Adrenal gland (tissue), 9 donors: ENCODE measurements at regions not wholly inside any gene's neighbourhood (a gene's known extent, or its start where the extent isn't known, plus 50 kb on each side); places are given as distances from the start of the nearest gene placed in this dataset.
"Not testable (repeated sequence)": the region's sequence is repeated elsewhere in the genome, so short reads cannot be mapped to it uniquely, and the experiment has no call there.

Experiments used
- DNase-seq, 7 donors: peaks; one replicate each; pipeline ENCODE4 v3.0.0-alpha.2; 2019 to 2020
- H3K27ac ChIP-seq, 5 donors: fragments of 200-600 bp; sonication (generic) in 4 of 5; 1 replicate in 3 of 5; 2 replicates in 2 of 5; pipeline versions ENCODE4 v1.5.1 to v1.8.0; 2016 to 2020; ENCODE audit warnings: mild to moderate bottlenecking in 1 of 5
- H3K27me3 ChIP-seq: fragments of 200-600 bp; 2 replicates; pipeline ENCODE4 v1.8.0; 2021
- H3K36me3 ChIP-seq, 2 donors: fragments of 200-600 bp; replicated peaks in 1 of 2; 1 replicate in 1 of 2; 2 replicates in 1 of 2; pipeline versions ENCODE4 v1.5.1 to v1.8.0; 2018 to 2022
- H3K4me1 ChIP-seq, 2 donors: fragments of 200-600 bp; replicated peaks in 1 of 2; 1 replicate in 1 of 2; 2 replicates in 1 of 2; pipeline versions ENCODE4 v1.5.1 to v1.8.0; 2018 to 2021
- H3K4me3 ChIP-seq, 4 donors: fragments of 200-600 bp; sonication (generic) in 3 of 4; one replicate each; pipeline ENCODE4 v1.5.1; 2016 to 2018
- H3K9me3 ChIP-seq, 3 donors: fragments of 200-600 bp; sonication (generic) in 1 of 3; replicated peaks in 1 of 3; 1 replicate in 2 of 3; 2 replicates in 1 of 3; pipeline versions ENCODE4 v1.5.1 to v1.8.0; 2016 to 2021
- POLR2A ChIP-seq, 2 donors: fragments of 450-650 bp; IDR thresholded peaks; one replicate each; pipeline ENCODE4 v1.6.1; 2017; ENCODE audit warnings: antibody characterized with exemption in 2 of 2, mild to moderate bottlenecking in 2 of 2, moderate library complexity in 1 of 2
- WGBS, 4 donors: extraction: QIAGEN DNeasy Blood & Tissue Kit in 2 of 4; methylation state at CpG; one replicate each; pipeline versions ENCODE4 v1.1.5 to v1.1.7; 2013 to 2017; 5-methylcytosine and 5-hydroxymethylcytosine counted together
- intact Hi-C, 2 donors: fragments of 100-400 bp; cut with DNase I; formaldehyde crosslinking; loops; one replicate each; pipeline versions ENCODE4 v1.14.1 to v1.15.0; 2022 to 2023
- TF ChIP-seq, protein P1 (sequence below), 6 experiments: fragments of 450-650 bp in 4 of 6; fragments of 200-600 bp in 2 of 6; sonication (generic) in 1 of 6; IDR thresholded peaks; 1 replicate in 5 of 6; 2 replicates in 1 of 6; pipeline versions ENCODE4 v1.5.1 to v1.8.0; 2016 to 2021; ENCODE audit warnings: antibody characterized with exemption in 6 of 6, mild to moderate bottlenecking in 2 of 6, moderate library complexity in 1 of 6
- donor health status: healthy with polysubstance abuse.
- donor health status: Bipolar disorder and iron deficiency.
- donor health status: DM: yes; HTN: yes; CAD: no.
- donor health status: DM: no; HTN: no; CAD: no.
- donor health status: DM: no; HTN: no; CAD: no.

DNA sequence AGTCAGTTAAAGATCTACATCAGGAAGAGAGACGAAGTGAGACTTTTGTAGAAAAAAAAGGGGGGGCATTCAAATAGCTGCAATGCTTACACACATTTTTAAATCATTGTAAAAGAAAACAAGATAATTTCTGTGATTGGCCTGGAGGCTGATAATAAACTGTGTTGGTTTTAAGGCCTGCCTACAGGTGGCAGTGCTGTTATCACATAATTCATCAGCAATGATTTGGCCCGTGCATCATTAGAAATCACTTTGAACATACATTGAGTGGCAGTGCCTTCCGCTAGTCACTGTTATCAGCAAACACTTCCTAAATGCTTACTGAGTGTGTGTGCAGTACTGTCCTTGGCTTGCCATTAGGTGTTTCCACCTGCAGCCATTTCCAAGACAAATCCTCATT is 831.9 kb downstream of the TRIML1 start:
- no peak for DNase-seq
- no peaks in the 10 kb centered on the region for H3K9me3 ChIP-seq
- intact Hi-C loops: no loop called here
- no peaks in the 10 kb centered on the region for H3K4me1 ChIP-seq
- H3K27me3 ChIP-seq: no peaks in the 10 kb centered on the region
- no peak overlapping the region for H3K27ac ChIP-seq
- no peak overlapping the region for H3K4me3 ChIP-seq
- TF ChIP-seq, protein P1, sequence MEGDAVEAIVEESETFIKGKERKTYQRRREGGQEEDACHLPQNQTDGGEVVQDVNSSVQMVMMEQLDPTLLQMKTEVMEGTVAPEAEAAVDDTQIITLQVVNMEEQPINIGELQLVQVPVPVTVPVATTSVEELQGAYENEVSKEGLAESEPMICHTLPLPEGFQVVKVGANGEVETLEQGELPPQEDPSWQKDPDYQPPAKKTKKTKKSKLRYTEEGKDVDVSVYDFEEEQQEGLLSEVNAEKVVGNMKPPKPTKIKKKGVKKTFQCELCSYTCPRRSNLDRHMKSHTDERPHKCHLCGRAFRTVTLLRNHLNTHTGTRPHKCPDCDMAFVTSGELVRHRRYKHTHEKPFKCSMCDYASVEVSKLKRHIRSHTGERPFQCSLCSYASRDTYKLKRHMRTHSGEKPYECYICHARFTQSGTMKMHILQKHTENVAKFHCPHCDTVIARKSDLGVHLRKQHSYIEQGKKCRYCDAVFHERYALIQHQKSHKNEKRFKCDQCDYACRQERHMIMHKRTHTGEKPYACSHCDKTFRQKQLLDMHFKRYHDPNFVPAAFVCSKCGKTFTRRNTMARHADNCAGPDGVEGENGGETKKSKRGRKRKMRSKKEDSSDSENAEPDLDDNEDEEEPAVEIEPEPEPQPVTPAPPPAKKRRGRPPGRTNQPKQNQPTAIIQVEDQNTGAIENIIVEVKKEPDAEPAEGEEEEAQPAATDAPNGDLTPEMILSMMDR (IDR thresholded peaks at IDR 0.05): peak in 4 of 6 experiments; percentile 28 to 42 (median 36)
- TF ChIP-seq POLR2A (IDR thresholded peaks at IDR 0.05): no peak
- 20 to 29% (median 22%) methylated on average over 3 of the region's 3 CpGs for WGBS, 4 donors
- no peaks in the 10 kb centered on the region for H3K36me3 ChIP-seq

GRCh38 chr4:188975271-188975670 is 836.0 kb downstream of the TRIML1 start:
- 92 to 98% (median 96%) methylated on average over 9 to 10 of the region's 10 CpGs for WGBS, 4 donors
- no peak for TF ChIP-seq POLR2A (IDR thresholded peaks at IDR 0.05)
- TF ChIP-seq, protein P1 (IDR thresholded peaks at IDR 0.05): no peak

DNA sequence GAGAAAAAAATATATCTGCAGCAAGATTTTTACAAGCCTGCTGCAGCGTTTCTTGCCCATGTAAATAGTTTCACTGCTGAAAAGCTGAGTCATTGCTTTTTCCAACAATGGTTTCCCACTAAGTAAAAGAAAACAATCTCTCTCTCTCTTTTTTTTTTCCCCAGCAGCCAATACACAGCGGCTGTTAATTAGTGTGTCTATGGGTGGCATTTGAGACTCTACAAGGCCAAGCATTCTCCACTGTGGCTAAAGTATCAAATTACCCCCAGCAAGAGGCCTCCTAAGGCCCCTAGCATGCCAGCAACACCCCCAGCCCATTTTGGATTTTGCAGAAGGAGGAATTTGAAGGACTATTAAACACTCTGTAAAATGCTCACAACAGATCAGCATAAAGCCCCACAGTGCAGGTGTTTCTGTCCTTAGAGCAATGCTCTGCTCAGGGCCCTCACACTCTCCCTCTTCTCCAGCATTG is 837.4 kb downstream of the TRIML1 start:
- Histone ChIP-seq H3K9me3 (no peaks in the 10 kb centered on the region), H3K27ac (no peak overlapping the region), H3K4me1 (no peaks in the 10 kb centered on the region), H3K27me3 (no peaks in the 10 kb centered on the region), H3K36me3 (no peaks in the 10 kb centered on the region), H3K4me3 (no peak overlapping the region)
- TF ChIP-seq, protein P1 (IDR thresholded peaks at IDR 0.05): no peak
- no peak for TF ChIP-seq POLR2A (IDR thresholded peaks at IDR 0.05)
- intact Hi-C loops: no loop called here
- DNase-seq: no peak
- 30 to 39% (median 35%) methylated on average over 2 of the region's 2 CpGs for WGBS, 4 donors

More at GRCh38 chr4:188975271-188975670, 836.0 kb downstream of the TRIML1 start:
- Histone ChIP-seq H3K9me3 (no peaks in the 10 kb centered on the region), H3K27me3 (no peaks in the 10 kb centered on the region), H3K36me3 (no peaks in the 10 kb centered on the region), H3K4me3 (no peak overlapping the region), H3K27ac (no peak overlapping the region), H3K4me1 (no peaks in the 10 kb centered on the region)
- intact Hi-C loops: no loop called here
- DNase-seq: no peak

DNA sequence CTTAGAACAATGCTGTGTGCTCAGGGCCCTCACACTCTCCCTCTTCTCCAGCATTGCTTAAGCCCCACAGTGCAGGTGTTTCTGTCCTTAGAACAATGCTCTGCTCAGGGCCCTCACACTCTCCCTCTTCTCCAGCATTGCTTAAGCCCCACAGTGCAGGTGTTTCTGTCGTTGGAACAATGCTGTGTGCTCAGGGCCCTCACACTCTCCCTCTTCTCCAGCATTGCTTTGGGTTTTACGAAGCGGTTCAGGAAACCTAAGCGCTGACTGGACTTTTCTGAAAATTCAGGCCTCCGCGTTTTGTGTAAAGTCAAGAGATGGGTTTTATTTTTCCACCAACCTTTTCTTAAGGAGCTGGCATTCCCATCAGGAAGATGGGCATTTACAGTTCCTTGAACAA is 838.0 kb downstream of the TRIML1 start:
- H3K9me3 ChIP-seq, H3K4me3 ChIP-seq, H3K27me3 ChIP-seq, intact Hi-C loops, H3K4me1 ChIP-seq, H3K36me3 ChIP-seq, H3K27ac ChIP-seq, DNase-seq: not testable (repeated sequence)
- 85 to 91% (median 86%) methylated on average over 6 of the region's 6 CpGs for WGBS, 4 donors

GRCh38 chr4:188984518-188984917 is 845.3 kb downstream of the TRIML1 start:
- Histone ChIP-seq H3K36me3 (no peaks in the 10 kb centered on the region), H3K27me3 (no peaks in the 10 kb centered on the region), H3K27ac (no peak overlapping the region), H3K9me3 (no peaks in the 10 kb centered on the region), H3K4me3 (no peak overlapping the region), H3K4me1 (no peaks in the 10 kb centered on the region)
- intact Hi-C loops: no loop called here
- TF ChIP-seq POLR2A (IDR thresholded peaks at IDR 0.05): no peak
- TF ChIP-seq, protein P1 (IDR thresholded peaks at IDR 0.05): no peak
- DNase-seq: no peak
- 84 to 88% (median 86%) methylated on average over 1 of the region's 1 CpG for WGBS, 4 donors
